ENCODE measurements at regions not wholly inside any gene's neighbourhood (a gene's known extent, or its start where the extent isn't known, plus 50 kb on each side); places are given as distances from the start of the nearest gene placed in this dataset.

DNA sequence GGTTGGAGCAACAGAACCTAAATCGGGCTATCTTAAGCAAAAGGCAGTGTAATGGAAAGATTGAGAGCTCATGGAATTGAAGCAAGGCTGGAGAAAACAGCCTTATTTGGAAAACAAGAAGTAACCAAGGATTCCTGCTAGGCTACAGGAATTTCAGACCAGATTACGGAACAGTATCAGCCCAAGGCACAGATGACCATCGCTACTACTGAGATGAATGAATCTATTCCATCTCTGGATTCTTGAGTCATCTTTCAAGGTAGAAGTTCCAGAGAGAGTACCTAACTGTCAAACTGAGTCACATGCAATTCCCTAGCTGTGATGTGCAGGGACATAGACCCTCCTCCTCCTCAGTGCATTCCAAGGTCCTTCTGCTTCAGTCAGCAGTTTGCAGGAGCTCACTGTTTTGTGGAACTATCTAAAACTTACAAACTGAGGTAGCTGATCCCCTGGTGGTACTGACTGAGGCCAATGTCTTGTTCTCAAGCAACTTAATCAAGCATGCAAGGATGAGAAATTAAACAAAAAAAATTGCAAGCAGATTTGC lies 62.0 kb upstream of the SMLR1 start:
- TF ChIP-seq, protein P1, sequence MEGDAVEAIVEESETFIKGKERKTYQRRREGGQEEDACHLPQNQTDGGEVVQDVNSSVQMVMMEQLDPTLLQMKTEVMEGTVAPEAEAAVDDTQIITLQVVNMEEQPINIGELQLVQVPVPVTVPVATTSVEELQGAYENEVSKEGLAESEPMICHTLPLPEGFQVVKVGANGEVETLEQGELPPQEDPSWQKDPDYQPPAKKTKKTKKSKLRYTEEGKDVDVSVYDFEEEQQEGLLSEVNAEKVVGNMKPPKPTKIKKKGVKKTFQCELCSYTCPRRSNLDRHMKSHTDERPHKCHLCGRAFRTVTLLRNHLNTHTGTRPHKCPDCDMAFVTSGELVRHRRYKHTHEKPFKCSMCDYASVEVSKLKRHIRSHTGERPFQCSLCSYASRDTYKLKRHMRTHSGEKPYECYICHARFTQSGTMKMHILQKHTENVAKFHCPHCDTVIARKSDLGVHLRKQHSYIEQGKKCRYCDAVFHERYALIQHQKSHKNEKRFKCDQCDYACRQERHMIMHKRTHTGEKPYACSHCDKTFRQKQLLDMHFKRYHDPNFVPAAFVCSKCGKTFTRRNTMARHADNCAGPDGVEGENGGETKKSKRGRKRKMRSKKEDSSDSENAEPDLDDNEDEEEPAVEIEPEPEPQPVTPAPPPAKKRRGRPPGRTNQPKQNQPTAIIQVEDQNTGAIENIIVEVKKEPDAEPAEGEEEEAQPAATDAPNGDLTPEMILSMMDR (IDR thresholded peaks at IDR 0.05): no peak
- no peak for TF ChIP-seq POLR2A (IDR thresholded peaks at IDR 0.05)
- TF ChIP-seq POLR2AphosphoS5 (IDR thresholded peaks at IDR 0.05): no peak

Measured in prostate gland (tissue), 2 donors.